ENCODE measurements at regions not wholly inside any gene's neighbourhood (a gene's known extent, or its start where the extent isn't known, plus 50 kb on each side); places are given as distances from the start of the nearest gene placed in this dataset.

- DNase-seq: no peak
- intact Hi-C loops (cut with DNase I): no loop called here
- Histone ChIP-seq H3K9me3 (no peaks in the 10 kb centered on the region), H3K4me1 (no peaks in the 10 kb centered on the region), H3K36me3 (no peaks in the 10 kb centered on the region), H3K27ac (no peak overlapping the region), H3K27me3 (no peaks in the 10 kb centered on the region), H3K4me3 (no peak overlapping the region)
- WGBS, 2 donors: 51 to 56% methylated on average over 3 of the region's 3 CpGs
- TF ChIP-seq CTCF (IDR thresholded peaks at IDR 0.05) (no peak), POLR2AphosphoS5 (IDR thresholded peaks at IDR 0.05) (no peak), POLR2A (IDR thresholded peaks at IDR 0.05) (no peak), EP300 (IDR thresholded peaks at IDR 0.05) (no peak)
These were observed 147.9 kb upstream of the TBCA start for GRCh38 chr5:77924081-77924480.

GRCh38 chr5:77923666-77924065, 147.5 kb upstream of the TBCA start:
- H3K27me3 ChIP-seq: no peaks in the 10 kb centered on the region
- H3K4me1 ChIP-seq: no peaks in the 10 kb centered on the region
- 73 to 81% methylated on average over 4 of the region's 4 CpGs for WGBS, 2 donors
- H3K4me3 ChIP-seq: no peak overlapping the region
- no peak for DNase-seq
- H3K27ac ChIP-seq: no peak overlapping the region
- TF ChIP-seq EP300 (IDR thresholded peaks at IDR 0.05) (no peak), POLR2AphosphoS5 (IDR thresholded peaks at IDR 0.05) (no peak), CTCF (IDR thresholded peaks at IDR 0.05) (no peak), POLR2A (IDR thresholded peaks at IDR 0.05) (no peak)
- H3K36me3 ChIP-seq: no peaks in the 10 kb centered on the region
- no peaks in the 10 kb centered on the region for H3K9me3 ChIP-seq
- intact Hi-C loops (cut with DNase I): no loop called here

- Histone ChIP-seq H3K27ac (no peak overlapping the region), H3K4me3 (no peak overlapping the region), H3K9me3 (no peaks in the 10 kb centered on the region), H3K27me3 (no peaks in the 10 kb centered on the region), H3K4me1 (no peaks in the 10 kb centered on the region), H3K36me3 (no peaks in the 10 kb centered on the region)
- WGBS, 2 donors: 89 to 90% methylated on average over 4 of the region's 4 CpGs
- DNase-seq: no peak
- intact Hi-C loops (cut with DNase I): no loop called here
- TF ChIP-seq POLR2AphosphoS5 (IDR thresholded peaks at IDR 0.05) (no peak), POLR2A (IDR thresholded peaks at IDR 0.05) (no peak), CTCF (IDR thresholded peaks at IDR 0.05) (no peak), EP300 (IDR thresholded peaks at IDR 0.05) (no peak)
These were observed 145.1 kb upstream of the TBCA start for GRCh38 chr5:77921094-77921768.

- no peaks in the 10 kb centered on the region for H3K9me3 ChIP-seq
- H3K27ac ChIP-seq: no peak overlapping the region
- intact Hi-C loops (cut with DNase I): no loop called here
- no peak for DNase-seq
- 83 to 85% methylated on average over 5 of the region's 5 CpGs for WGBS, 2 donors
- H3K4me1 ChIP-seq: no peaks in the 10 kb centered on the region
- no peaks in the 10 kb centered on the region for H3K27me3 ChIP-seq
- H3K4me3 ChIP-seq: no peak overlapping the region
- TF ChIP-seq CTCF (IDR thresholded peaks at IDR 0.05): no peak
- TF ChIP-seq POLR2AphosphoS5 (IDR thresholded peaks at IDR 0.05): no peak
- TF ChIP-seq POLR2A (IDR thresholded peaks at IDR 0.05): no peak
- TF ChIP-seq EP300 (IDR thresholded peaks at IDR 0.05): no peak
- no peaks in the 10 kb centered on the region for H3K36me3 ChIP-seq
These were observed 144.4 kb upstream of the TBCA start for GRCh38 chr5:77920359-77921058.

All from sigmoid colon (tissue), 6 donors.